Lung microvascular endothelial cell (primary cell): ENCODE measurements at regions not wholly inside any gene's neighbourhood (a gene's known extent, or its start where the extent isn't known, plus 50 kb on each side); places are given as distances from the start of the nearest gene placed in this dataset.

Experiments used
- DNase-seq, 2 donors: peaks; one replicate each; pipeline versions ENCODE4 v3.0.0 to v3.0.0-alpha.2; 2010; ENCODE audit warnings: low read depth in 2 of 2

GRCh38 chr11:123304828-123305466 is 109.9 kb upstream of the CLMP start:
- no peak for DNase-seq

GRCh38 chr11:123303924-123304323 is 108.9 kb upstream of the CLMP start:
- DNase-seq: no peak

- peak in 1 of 2 donors; percentile 19 for DNase-seq
Observed at GRCh38 chr11:123302751-123303195, 107.7 kb upstream of the CLMP start.

- DNase-seq: peak; percentile 52 to 60
Observed at GRCh38 chr11:123301696-123302400, 106.8 kb upstream of the CLMP start.

- DNase-seq: peak; percentile 43 to 65
Observed at GRCh38 chr11:123301013-123301591, 106.1 kb upstream of the CLMP start.

GRCh38 chr11:123299721-123300120 is 104.7 kb upstream of the CLMP start:
- no peak for DNase-seq

- no peak for DNase-seq
Observed at GRCh38 chr11:123298488-123299447, 103.7 kb upstream of the CLMP start.

- DNase-seq: no peak
Observed at GRCh38 chr11:123292647-123293046, 97.6 kb upstream of the CLMP start.

GRCh38 chr11:123291201-123291869 is 96.3 kb upstream of the CLMP start:
- no peak for DNase-seq

- DNase-seq: no peak
Observed at GRCh38 chr11:123286761-123287160, 91.7 kb upstream of the CLMP start.

GRCh38 chr11:123286255-123286654 is 91.2 kb upstream of the CLMP start:
- DNase-seq: no peak

- no peak for DNase-seq
Observed at GRCh38 chr11:123284454-123284853, 89.4 kb upstream of the CLMP start.

GRCh38 chr11:123282597-123282996 is 87.5 kb upstream of the CLMP start:
- DNase-seq: no peak

GRCh38 chr11:123273616-123274015 is 78.6 kb upstream of the CLMP start:
- DNase-seq: no peak

GRCh38 chr11:123272565-123272964 is 77.5 kb upstream of the CLMP start:
- DNase-seq: no peak

GRCh38 chr11:123268156-123268555 is 73.1 kb upstream of the CLMP start:
- DNase-seq: peak in 1 of 2 donors; percentile 15

- no peak for DNase-seq
Observed at GRCh38 chr11:123265951-123266350, 70.9 kb upstream of the CLMP start.

- no peak for DNase-seq
Observed at GRCh38 chr11:123264431-123264780, 69.4 kb upstream of the CLMP start.

GRCh38 chr11:123261345-123262106 is 66.5 kb upstream of the CLMP start:
- DNase-seq: peak; percentile 61 to 74

- peak in 1 of 2 donors; percentile 54 for DNase-seq
Observed at GRCh38 chr11:123260511-123261211, 65.6 kb upstream of the CLMP start.
